HG02642 (cell line): ENCODE measurements at regions not wholly inside any gene's neighbourhood (a gene's known extent, or its start where the extent isn't known, plus 50 kb on each side); places are given as distances from the start of the nearest gene placed in this dataset.

ENCODE experiments used
- ATAC-seq: cut with Tn5 transposase; IDR thresholded peaks from one replicate; pipeline ENCODE4 v1.9.1; 2021; ENCODE audit warnings: mild to moderate bottlenecking; ENCODE audit not compliant: unreplicated experiment, poor library complexity

- no peak for ATAC-seq
These were observed 463.7 kb upstream of the TLE4 start for GRCh38 chr9:79107911-79108676.

GRCh38 chr9:79111653-79112052 lies 460.1 kb upstream of the TLE4 start:
- no peak for ATAC-seq

GRCh38 chr9:79115176-79115575 lies 456.6 kb upstream of the TLE4 start:
- ATAC-seq = no peak

- ATAC-seq = no peak
These were observed 455.7 kb upstream of the TLE4 start for GRCh38 chr9:79116041-79116440.

GRCh38 chr9:79116709-79117108 lies 455.1 kb upstream of the TLE4 start:
- ATAC-seq = no peak

GRCh38 chr9:79120533-79120932 lies 451.2 kb upstream of the TLE4 start:
- ATAC-seq = no peak

GRCh38 chr9:79120941-79121340 lies 450.8 kb upstream of the TLE4 start:
- ATAC-seq = no peak

GRCh38 chr9:79123415-79123814 lies 448.4 kb upstream of the TLE4 start:
- no peak for ATAC-seq

- no peak for ATAC-seq
These were observed 444.1 kb upstream of the TLE4 start for GRCh38 chr9:79127661-79128060.

GRCh38 chr9:79129865-79130480 lies 441.8 kb upstream of the TLE4 start:
- no peak for ATAC-seq

- no peak for ATAC-seq
These were observed 440.5 kb upstream of the TLE4 start for GRCh38 chr9:79131246-79131774.

- no peak for ATAC-seq
These were observed 439.9 kb upstream of the TLE4 start for GRCh38 chr9:79131824-79132377.

- no peak for ATAC-seq
These were observed 437.1 kb upstream of the TLE4 start for GRCh38 chr9:79134654-79135053.

GRCh38 chr9:79135681-79136415 lies 435.9 kb upstream of the TLE4 start:
- no peak for ATAC-seq

- no peak for ATAC-seq
These were observed 431.0 kb upstream of the TLE4 start for GRCh38 chr9:79140751-79141150.

- no peak for ATAC-seq
These were observed 428.6 kb upstream of the TLE4 start for GRCh38 chr9:79143211-79143610.

- no peak for ATAC-seq
These were observed 426.3 kb upstream of the TLE4 start for GRCh38 chr9:79145442-79145841.

- no peak for ATAC-seq
These were observed 422.2 kb upstream of the TLE4 start for GRCh38 chr9:79149585-79149984.

- no peak for ATAC-seq
These were observed 420.0 kb upstream of the TLE4 start for GRCh38 chr9:79151791-79152190.

- no peak for ATAC-seq
These were observed 419.5 kb upstream of the TLE4 start for GRCh38 chr9:79152306-79152705.

GRCh38 chr9:79154806-79155205 lies 417.0 kb upstream of the TLE4 start:
- ATAC-seq = no peak
